Stomach smooth muscle (tissue), 2 donors: ENCODE measurements at regions not wholly inside any gene's neighbourhood (a gene's known extent, or its start where the extent isn't known, plus 50 kb on each side); places are given as distances from the start of the nearest gene placed in this dataset.

Source experiments
- H3K27ac ChIP-seq: one replicate; pipeline ENCODE4 v1.7.0; 2013; ENCODE audit warnings: mild to moderate bottlenecking, low read length, inconsistent platforms
- H3K27me3 ChIP-seq, 2 donors: one replicate each; pipeline ENCODE4 v1.7.0; 2013; ENCODE audit warnings: low read length in 2 of 2; ENCODE audit not compliant: insufficient read depth in 2 of 2, control insufficient read depth in 1 of 2
- H3K36me3 ChIP-seq, 2 donors: one replicate each; pipeline ENCODE4 v1.7.0; 2013; ENCODE audit warnings: low read length in 2 of 2; ENCODE audit not compliant: control insufficient read depth in 2 of 2, insufficient read depth in 2 of 2
- H3K4me1 ChIP-seq: one replicate; pipeline ENCODE4 v1.7.0; 2013; ENCODE audit warnings: low read length; ENCODE audit not compliant: control insufficient read depth, insufficient read depth
- H3K4me3 ChIP-seq, 2 donors: one replicate each; pipeline ENCODE4 v1.7.0; 2013; ENCODE audit warnings: low read length in 2 of 2
- H3K9ac ChIP-seq, 2 donors: one replicate each; pipeline ENCODE4 v1.7.0; 2013; ENCODE audit warnings: low read length in 2 of 2, mild to moderate bottlenecking in 1 of 2
- H3K9me3 ChIP-seq, 2 donors: one replicate each; pipeline ENCODE4 v1.7.0; 2013; ENCODE audit warnings: low read length in 2 of 2; ENCODE audit not compliant: control insufficient read depth in 2 of 2
- donor health status: healthy.
- donor health status: Pancreatic carcinoma.

- Histone ChIP-seq H3K9me3 (no peaks in the 10 kb centered on the region), H3K27ac (no peak overlapping the region), H3K4me3 (no peak overlapping the region), H3K4me1 (no peaks in the 10 kb centered on the region), H3K36me3 (no peaks in the 10 kb centered on the region), H3K9ac (no peak overlapping the region), H3K27me3 (no peaks in the 10 kb centered on the region)
These were observed 299.7 kb downstream of the OLFM3 start for GRCh38 chr1:101697072-101697471.

GRCh38 chr1:101698681-101699080 lies 298.0 kb downstream of the OLFM3 start:
- Histone ChIP-seq H3K4me1 (no peaks in the 10 kb centered on the region), H3K36me3 (no peaks in the 10 kb centered on the region), H3K27ac (no peak overlapping the region), H3K9me3 (no peaks in the 10 kb centered on the region), H3K4me3 (no peak overlapping the region), H3K9ac (no peak overlapping the region), H3K27me3 (no peaks in the 10 kb centered on the region)

- no peak overlapping the region for H3K27ac ChIP-seq
- no peak overlapping the region for H3K4me3 ChIP-seq
- no peaks in the 10 kb centered on the region for H3K4me1 ChIP-seq
- no peaks in the 10 kb centered on the region for H3K36me3 ChIP-seq
- H3K27me3 ChIP-seq: no peaks in the 10 kb centered on the region
- H3K9me3 ChIP-seq: no peaks in the 10 kb centered on the region
- no peak overlapping the region for H3K9ac ChIP-seq
These were observed 291.8 kb downstream of the OLFM3 start for GRCh38 chr1:101704895-101705294.

- no peaks in the 10 kb centered on the region for H3K27me3 ChIP-seq
- H3K36me3 ChIP-seq: no peaks in the 10 kb centered on the region
- H3K27ac ChIP-seq: no peak overlapping the region
- H3K9ac ChIP-seq: no peak overlapping the region
- H3K4me3 ChIP-seq: no peak overlapping the region
- H3K4me1 ChIP-seq: no peaks in the 10 kb centered on the region
- H3K9me3 ChIP-seq: no peaks in the 10 kb centered on the region
These were observed 290.4 kb downstream of the OLFM3 start for GRCh38 chr1:101706366-101706765.

GRCh38 chr1:101709721-101710120 lies 287.0 kb downstream of the OLFM3 start:
- H3K9me3 ChIP-seq: no peaks in the 10 kb centered on the region
- H3K4me1 ChIP-seq: no peaks in the 10 kb centered on the region
- no peak overlapping the region for H3K27ac ChIP-seq
- no peak overlapping the region for H3K4me3 ChIP-seq
- H3K36me3 ChIP-seq: no peaks in the 10 kb centered on the region
- H3K9ac ChIP-seq: no peak overlapping the region
- no peaks in the 10 kb centered on the region for H3K27me3 ChIP-seq

GRCh38 chr1:101713760-101714159 lies 283.0 kb downstream of the OLFM3 start:
- Histone ChIP-seq H3K4me3 (no peak overlapping the region), H3K9ac (no peak overlapping the region), H3K36me3 (no peaks in the 10 kb centered on the region), H3K27me3 (no peaks in the 10 kb centered on the region), H3K27ac (no peak overlapping the region), H3K4me1 (no peaks in the 10 kb centered on the region), H3K9me3 (no peaks in the 10 kb centered on the region)

GRCh38 chr1:101723415-101723814 lies 273.3 kb downstream of the OLFM3 start:
- Histone ChIP-seq H3K27me3 (no peaks in the 10 kb centered on the region), H3K36me3 (no peaks in the 10 kb centered on the region), H3K27ac (no peak overlapping the region), H3K9me3 (no peaks in the 10 kb centered on the region), H3K4me3 (no peak overlapping the region), H3K9ac (no peak overlapping the region), H3K4me1 (no peaks in the 10 kb centered on the region)

GRCh38 chr1:101728029-101728428 lies 268.7 kb downstream of the OLFM3 start:
- Histone ChIP-seq H3K4me1 (no peaks in the 10 kb centered on the region), H3K27me3 (no peaks in the 10 kb centered on the region), H3K9ac (no peak overlapping the region), H3K9me3 (no peaks in the 10 kb centered on the region), H3K27ac (no peak overlapping the region), H3K4me3 (no peak overlapping the region), H3K36me3 (no peaks in the 10 kb centered on the region)

GRCh38 chr1:101730559-101730958 lies 266.2 kb downstream of the OLFM3 start:
- Histone ChIP-seq H3K9ac (no peak overlapping the region), H3K36me3 (no peaks in the 10 kb centered on the region), H3K4me1 (no peaks in the 10 kb centered on the region), H3K4me3 (no peak overlapping the region), H3K27ac (no peak overlapping the region), H3K9me3 (no peaks in the 10 kb centered on the region), H3K27me3 (no peaks in the 10 kb centered on the region)

- Histone ChIP-seq H3K36me3 (no peaks in the 10 kb centered on the region), H3K4me3 (no peak overlapping the region), H3K27me3 (no peaks in the 10 kb centered on the region), H3K27ac (no peak overlapping the region), H3K9me3 (no peaks in the 10 kb centered on the region), H3K4me1 (no peaks in the 10 kb centered on the region), H3K9ac (no peak overlapping the region)
These were observed 264.5 kb downstream of the OLFM3 start for GRCh38 chr1:101732261-101732660.

GRCh38 chr1:101733340-101733739 lies 263.4 kb downstream of the OLFM3 start:
- Histone ChIP-seq H3K9me3 (no peaks in the 10 kb centered on the region), H3K27ac (no peak overlapping the region), H3K4me1 (no peaks in the 10 kb centered on the region), H3K36me3 (no peaks in the 10 kb centered on the region), H3K27me3 (no peaks in the 10 kb centered on the region), H3K4me3 (no peak overlapping the region), H3K9ac (no peak overlapping the region)

- Histone ChIP-seq H3K36me3 (no peaks in the 10 kb centered on the region), H3K9me3 (no peaks in the 10 kb centered on the region), H3K4me1 (no peaks in the 10 kb centered on the region), H3K4me3 (no peak overlapping the region), H3K27me3 (no peaks in the 10 kb centered on the region), H3K9ac (no peak overlapping the region), H3K27ac (no peak overlapping the region)
These were observed 258.3 kb downstream of the OLFM3 start for GRCh38 chr1:101738475-101738874.
